ENCODE measurements at regions not wholly inside any gene's neighbourhood (a gene's known extent, or its start where the extent isn't known, plus 50 kb on each side); places are given as distances from the start of the nearest gene placed in this dataset.
A peak's percentile ranks its signal among the peaks of the same experiment; 100 is the strongest.

DNA sequence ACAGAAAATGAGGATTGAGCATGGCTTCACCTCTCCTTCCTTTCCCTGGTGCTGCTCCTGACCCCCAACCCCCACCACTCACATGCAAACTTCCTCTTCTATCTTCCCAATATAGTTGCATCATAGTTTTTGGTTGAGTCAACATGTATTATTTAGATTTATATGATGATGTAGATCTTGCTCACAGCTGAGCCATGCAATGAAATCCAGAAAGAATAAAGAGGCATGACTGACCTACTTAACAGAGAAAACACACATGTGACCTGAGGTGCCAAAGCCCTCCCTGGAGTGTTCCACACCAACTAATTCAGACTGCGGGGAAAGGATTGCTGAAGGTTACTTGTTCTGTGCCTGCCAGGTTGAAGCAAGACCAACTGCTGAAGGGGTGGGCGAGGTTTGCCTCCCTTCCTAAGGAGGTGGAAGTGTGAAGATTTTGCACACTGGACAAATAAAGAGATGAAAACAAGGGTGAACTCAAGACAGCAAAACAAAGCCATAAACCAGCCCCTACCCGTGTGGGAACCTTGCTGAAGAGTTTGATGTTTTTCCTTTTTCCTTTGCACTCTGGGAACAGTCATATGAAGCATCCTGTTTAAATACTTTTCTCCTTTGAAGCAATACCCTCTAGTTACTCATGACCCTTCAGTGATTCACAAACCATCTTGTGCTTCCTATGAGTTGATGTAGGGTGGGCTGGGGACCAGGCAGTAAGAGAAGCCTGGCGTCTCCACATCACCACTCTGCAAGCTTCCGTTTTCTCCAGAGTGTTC is 155.2 kb upstream of the UBE2E1 start:
- Histone ChIP-seq H3K27ac (ENCODE audit: low read depth, low read length) (peak overlapping the region; percentile 98), H3K4me3 (ENCODE audit: low read depth, low read length) (peak overlapping the region; percentile 3; the same call in 1 of the 2 replicates), H3K27me3 (ENCODE audit: control insufficient read depth, insufficient read depth, low read length) (no peaks in the 10 kb centered on the region), H3K9me3 (ENCODE audit: control insufficient read depth, insufficient read depth, low read length) (no peaks in the 10 kb centered on the region)
- TF ChIP-seq, protein P1, sequence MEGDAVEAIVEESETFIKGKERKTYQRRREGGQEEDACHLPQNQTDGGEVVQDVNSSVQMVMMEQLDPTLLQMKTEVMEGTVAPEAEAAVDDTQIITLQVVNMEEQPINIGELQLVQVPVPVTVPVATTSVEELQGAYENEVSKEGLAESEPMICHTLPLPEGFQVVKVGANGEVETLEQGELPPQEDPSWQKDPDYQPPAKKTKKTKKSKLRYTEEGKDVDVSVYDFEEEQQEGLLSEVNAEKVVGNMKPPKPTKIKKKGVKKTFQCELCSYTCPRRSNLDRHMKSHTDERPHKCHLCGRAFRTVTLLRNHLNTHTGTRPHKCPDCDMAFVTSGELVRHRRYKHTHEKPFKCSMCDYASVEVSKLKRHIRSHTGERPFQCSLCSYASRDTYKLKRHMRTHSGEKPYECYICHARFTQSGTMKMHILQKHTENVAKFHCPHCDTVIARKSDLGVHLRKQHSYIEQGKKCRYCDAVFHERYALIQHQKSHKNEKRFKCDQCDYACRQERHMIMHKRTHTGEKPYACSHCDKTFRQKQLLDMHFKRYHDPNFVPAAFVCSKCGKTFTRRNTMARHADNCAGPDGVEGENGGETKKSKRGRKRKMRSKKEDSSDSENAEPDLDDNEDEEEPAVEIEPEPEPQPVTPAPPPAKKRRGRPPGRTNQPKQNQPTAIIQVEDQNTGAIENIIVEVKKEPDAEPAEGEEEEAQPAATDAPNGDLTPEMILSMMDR (IDR thresholded peaks at IDR 0.05; ENCODE audit: low read depth, low read length) = no peak
- ChIA-PET CTCF (interaction anchor here (0.6 kb wide), 1 partner anchor 20 kb away, joined by 3 read pairs; no protein-coding TSS in a partner anchor), POLR2A (no interaction called here)
- DNase-seq (ENCODE audit: low read depth, low spot score) = peak; percentile 80

DNA sequence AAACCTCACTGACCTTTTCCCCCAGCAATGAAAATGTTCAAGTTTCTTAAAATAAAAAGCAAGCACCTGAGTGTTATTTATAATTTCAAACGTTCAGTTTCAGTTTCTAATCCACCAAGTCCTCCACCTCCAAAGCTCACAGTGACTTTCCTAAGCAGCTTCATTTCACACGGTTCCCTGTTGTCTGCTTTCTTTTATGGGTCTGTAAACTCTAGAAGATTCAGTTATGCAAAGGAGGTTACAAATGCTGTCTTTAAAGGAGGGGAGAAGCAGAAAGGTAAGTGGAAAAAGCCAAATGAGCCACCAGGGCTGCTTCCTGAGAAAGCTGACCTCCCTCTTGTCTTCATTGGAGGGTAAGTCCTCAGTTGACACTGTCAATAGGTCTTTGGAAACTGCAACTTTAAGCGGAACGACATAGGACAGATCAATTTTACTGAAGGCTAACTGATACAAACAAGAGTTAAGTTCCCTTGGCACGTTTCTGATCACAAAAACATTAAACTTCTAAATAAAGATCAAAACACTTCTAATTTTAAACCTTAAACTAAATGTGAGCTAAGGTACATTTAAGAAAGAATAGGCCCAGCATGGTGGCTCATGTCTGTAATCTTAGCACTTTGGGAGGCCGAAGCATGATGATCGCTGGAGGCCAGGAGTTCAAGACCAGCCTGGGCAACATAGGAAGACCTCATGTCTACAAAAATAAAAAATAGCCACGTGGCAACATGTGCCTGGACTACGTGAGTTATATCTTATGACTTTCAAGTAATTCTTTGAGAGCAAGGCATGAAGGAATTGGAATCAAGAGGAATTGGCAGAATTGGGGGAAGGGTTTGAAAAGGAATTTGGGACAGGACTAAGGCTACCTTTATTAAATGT is 151.9 kb upstream of the UBE2E1 start:
- Histone ChIP-seq H3K27ac (ENCODE audit: low read depth, low read length) (no peak overlapping the region), H3K9me3 (ENCODE audit: control insufficient read depth, insufficient read depth, low read length) (peaks cover 4% of the 10 kb centered on the region), H3K4me3 (ENCODE audit: low read depth, low read length) (no peak overlapping the region), H3K27me3 (ENCODE audit: control insufficient read depth, insufficient read depth, low read length) (no peaks in the 10 kb centered on the region)
- CTCF ChIA-PET = no interaction called here
- POLR2A ChIA-PET = no interaction called here
- no peak for DNase-seq (ENCODE audit: low read depth, low spot score)
- TF ChIP-seq, protein P1 (IDR thresholded peaks at IDR 0.05; ENCODE audit: low read depth, low read length) = no peak

DNA sequence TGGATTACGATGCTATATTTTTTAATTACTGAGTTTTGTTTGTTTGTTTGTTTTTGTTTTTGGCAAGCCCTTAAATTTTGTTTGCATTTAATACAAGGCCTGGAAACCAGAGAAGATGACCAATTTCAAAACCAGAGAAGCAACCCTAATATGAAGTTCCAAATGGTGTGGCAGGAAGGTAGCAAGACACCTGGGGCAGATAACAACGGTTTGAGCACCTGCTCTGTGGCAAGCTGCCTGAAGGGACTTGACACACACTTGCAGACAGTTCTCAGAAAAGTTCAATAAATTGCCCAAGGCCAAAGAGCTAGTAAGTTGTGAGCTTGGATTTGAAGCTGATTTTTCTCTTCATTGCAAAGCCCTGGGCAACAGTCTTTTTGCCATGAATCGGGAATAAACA is 151.2 kb upstream of the UBE2E1 start:
- Histone ChIP-seq H3K27me3 (ENCODE audit: control insufficient read depth, insufficient read depth, low read length) (no peaks in the 10 kb centered on the region), H3K4me3 (ENCODE audit: low read depth, low read length) (no peak overlapping the region), H3K9me3 (ENCODE audit: control insufficient read depth, insufficient read depth, low read length) (peaks cover 4% of the 10 kb centered on the region), H3K27ac (ENCODE audit: low read depth, low read length) (no peak overlapping the region)
- POLR2A ChIA-PET = no interaction called here
- no peak for DNase-seq (ENCODE audit: low read depth, low spot score)
- TF ChIP-seq, protein P1 (IDR thresholded peaks at IDR 0.05; ENCODE audit: low read depth, low read length) = no peak
- CTCF ChIA-PET = no interaction called here

DNA sequence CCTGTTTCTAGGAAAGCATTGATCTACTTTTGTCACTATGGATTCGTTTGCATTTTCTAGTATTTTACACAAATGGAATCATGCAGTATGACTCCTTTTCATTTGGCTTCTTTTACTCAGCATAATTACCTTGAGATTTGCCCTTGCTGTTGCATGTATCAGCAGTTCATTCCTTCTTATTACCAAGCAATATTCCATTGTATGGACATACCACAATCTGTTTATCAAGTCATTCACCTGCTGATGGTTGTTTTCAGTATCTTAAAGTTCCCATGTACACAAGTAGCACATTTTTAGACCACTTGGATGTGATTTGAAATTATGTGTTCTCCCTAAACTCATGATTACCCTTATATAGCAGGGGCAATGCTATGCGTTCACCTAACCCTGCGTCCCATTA is 150.0 kb upstream of the UBE2E1 start:
- TF ChIP-seq, protein P1 (IDR thresholded peaks at IDR 0.05; ENCODE audit: low read depth, low read length) = no peak
- Histone ChIP-seq H3K27me3 (ENCODE audit: control insufficient read depth, insufficient read depth, low read length) (no peaks in the 10 kb centered on the region), H3K9me3 (ENCODE audit: control insufficient read depth, insufficient read depth, low read length) (peaks cover 4% of the 10 kb centered on the region), H3K4me3 (ENCODE audit: low read depth, low read length) (no peak overlapping the region), H3K27ac (ENCODE audit: low read depth, low read length) (no peak overlapping the region)
- DNase-seq (ENCODE audit: low read depth, low spot score) = no peak
- CTCF ChIA-PET = no interaction called here
- POLR2A ChIA-PET = interaction anchor here (0.6 kb wide), 1 partner anchor 51 kb away, joined by 3 read pairs; no protein-coding TSS in a partner anchor

DNA sequence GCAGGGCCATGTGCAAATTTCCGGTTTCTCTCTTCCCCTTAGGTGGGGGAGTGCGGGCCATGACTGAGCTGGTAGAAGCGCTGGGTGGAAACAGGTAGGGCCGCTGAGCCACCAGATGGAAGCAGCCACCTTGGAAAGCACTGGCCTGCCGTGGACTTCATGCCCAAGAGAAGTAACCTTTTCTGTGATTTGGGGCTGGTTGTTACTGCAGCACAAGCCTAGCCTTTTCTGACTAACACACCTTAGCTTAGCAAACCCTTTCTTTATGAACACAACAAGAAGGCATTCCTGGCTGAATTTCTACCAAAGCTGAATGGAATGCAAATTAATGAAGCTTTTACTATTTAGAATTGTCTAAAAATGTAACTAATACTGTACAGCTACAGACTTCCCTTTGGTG is 149.6 kb upstream of the UBE2E1 start:
- DNase-seq (ENCODE audit: low read depth, low spot score) = no peak
- Histone ChIP-seq H3K9me3 (ENCODE audit: control insufficient read depth, insufficient read depth, low read length) (peaks cover 4% of the 10 kb centered on the region), H3K27ac (ENCODE audit: low read depth, low read length) (no peak overlapping the region), H3K27me3 (ENCODE audit: control insufficient read depth, insufficient read depth, low read length) (no peaks in the 10 kb centered on the region), H3K4me3 (ENCODE audit: low read depth, low read length) (no peak overlapping the region)
- TF ChIP-seq, protein P1 (IDR thresholded peaks at IDR 0.05; ENCODE audit: low read depth, low read length) = no peak
- ChIA-PET CTCF (no interaction called here), POLR2A (interaction anchor here (0.6 kb wide), 1 partner anchor 51 kb away, joined by 3 read pairs; no protein-coding TSS in a partner anchor)

All from AG04450 (cell line).